NCI-H1105 (cell line): ENCODE measurements at regions not wholly inside any gene's neighbourhood (a gene's known extent, or its start where the extent isn't known, plus 50 kb on each side); places are given as distances from the start of the nearest gene placed in this dataset.

Source experiments
- DNase-seq: peaks from one replicate; lab custom pipeline; 2025; lab: John Stamatoyannopoulos, UW

DNA sequence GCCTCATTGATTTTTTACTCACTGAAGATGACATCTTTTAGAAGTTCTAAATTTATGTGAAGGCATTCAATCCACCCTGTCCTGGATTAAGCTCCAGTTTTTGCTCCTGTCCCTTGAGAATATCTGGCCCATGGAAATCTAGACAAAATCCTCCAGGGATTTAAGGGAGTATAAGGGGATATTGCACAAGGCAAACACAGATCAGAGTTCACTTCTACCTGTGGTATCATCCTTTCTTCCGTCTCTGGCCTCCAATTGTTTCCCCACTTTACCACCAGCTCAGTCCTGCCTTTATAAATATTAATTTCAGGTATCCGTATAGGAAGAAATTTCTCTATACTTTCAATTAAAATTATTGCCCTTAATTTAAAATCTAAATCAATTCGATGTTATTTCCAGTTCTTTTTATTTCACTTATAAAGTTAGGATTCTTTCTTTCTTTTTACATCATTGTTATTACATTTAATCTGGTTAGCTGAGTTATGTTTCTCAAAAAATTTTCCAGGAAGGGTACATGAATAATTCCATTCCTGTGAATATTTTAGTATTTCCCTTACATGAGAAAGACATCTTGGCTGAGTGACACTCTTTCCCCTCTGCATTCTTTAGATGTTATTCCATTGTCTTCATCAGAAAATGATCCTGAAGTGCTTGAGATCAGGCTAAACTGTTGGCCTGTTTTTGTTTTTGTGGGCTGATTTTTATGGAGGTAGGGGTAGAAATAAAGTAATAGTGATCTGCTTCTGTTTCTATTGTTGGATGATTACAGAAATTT is 194.3 kb upstream of the MAP3K1 start:
- no peak for DNase-seq

DNA sequence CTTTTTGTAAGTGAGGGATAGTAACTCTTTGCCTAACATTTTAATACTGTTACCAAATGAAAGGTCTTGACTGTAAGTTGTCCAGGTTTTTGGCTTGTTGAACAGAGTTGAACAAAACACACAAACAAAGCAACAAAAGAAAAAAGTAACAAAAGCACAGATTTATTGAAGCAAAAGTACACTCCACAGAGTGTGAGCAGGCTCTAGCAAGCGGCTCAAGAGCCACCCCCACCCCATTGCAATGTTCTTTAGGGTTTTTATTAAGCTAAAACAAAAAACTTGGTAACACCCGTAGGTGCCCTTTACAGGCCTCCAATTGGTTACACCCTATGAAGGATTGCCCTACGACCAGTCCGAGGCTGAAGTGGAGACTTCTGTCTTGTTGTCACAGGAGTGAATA is 197.4 kb upstream of the MAP3K1 start:
- DNase-seq, result no peak

DNA sequence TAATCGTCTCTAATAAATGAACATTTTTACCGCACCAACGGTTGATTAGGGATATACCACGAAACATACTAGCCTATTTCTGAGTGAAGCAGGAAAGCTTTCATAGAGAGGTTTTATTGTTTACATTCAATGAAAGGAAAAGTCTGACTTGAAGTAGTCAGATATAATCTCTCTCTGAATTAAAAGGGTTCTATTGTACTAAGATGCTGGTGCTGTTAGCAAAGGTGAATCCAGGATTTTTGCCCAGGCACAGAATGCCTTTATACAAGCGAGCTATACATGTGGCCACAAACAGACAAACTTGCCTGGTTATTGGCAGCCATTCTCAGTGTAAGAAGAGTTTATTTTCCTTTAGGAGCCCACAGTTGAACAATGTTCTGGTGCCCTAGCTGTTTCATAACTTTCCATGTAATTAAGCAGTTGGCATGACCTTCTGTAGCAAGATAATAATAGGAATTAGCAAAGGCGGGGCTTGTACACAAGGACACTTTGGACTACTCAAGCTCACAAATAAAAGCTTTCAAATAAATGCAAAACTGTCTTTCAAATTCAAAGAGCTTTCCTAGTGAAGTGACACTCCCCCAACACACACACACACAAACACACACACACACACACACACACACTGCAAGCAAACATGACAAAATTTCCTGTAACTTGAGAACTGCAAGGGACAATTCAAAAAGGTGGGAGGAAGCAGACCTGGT is 198.7 kb upstream of the MAP3K1 start:
- peak; percentile 57 for DNase-seq

DNA sequence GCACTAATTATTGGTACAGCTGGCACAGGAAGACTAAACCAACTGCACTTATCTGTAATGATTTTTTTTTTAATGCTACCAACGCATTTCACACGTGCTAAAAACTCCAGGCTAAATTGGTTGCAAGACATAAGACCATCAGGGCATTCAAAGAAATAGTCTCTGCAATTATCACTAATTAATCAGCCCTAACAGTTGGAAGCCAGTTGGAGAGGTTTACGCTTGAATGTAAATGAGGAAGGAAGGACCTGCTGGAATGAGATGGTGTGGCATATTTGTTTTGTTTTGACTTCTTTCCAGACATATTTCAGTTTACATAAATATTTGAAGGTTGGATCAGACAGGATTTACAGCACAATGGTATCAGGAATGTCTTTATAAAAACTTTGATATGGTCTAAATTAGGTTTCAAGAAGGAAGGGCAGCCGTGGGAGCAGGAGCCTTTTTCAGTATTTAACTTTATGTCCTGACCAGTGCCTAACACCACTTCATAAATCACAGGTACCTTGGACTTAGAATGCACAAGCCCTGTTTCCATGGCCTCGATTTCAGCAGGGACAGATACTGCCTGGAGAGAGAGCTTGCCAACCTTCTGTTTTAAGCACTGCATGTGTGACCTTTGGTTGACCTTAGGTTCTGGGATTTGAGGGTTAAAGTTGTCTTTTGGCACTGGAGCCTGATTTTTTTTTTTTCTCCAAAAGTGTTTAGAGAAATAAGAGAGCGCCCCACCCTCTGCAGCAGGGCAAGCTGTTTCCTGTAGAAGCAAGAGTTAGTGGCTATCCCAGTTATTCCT is 199.8 kb upstream of the MAP3K1 start:
- no peak for DNase-seq

DNA sequence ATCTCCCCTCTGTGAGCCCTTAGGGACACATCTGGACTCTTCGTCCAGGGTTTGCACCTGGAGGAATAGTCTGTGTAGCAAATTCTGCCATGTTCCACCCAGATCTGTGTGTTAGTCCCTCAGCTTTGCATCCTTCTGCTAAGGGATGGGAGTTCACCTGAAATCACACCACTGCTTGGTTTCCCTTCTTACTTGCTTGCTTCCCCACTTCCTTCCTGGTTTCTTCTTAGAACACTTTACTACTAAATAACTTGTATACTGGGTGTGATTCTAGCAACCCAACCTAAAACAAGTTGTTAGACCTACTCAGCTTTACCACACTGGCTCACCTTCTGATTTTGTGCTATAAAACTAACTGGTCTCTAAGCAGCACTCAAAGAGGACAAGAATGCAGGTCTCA is 202.6 kb upstream of the MAP3K1 start:
- no peak for DNase-seq

DNA sequence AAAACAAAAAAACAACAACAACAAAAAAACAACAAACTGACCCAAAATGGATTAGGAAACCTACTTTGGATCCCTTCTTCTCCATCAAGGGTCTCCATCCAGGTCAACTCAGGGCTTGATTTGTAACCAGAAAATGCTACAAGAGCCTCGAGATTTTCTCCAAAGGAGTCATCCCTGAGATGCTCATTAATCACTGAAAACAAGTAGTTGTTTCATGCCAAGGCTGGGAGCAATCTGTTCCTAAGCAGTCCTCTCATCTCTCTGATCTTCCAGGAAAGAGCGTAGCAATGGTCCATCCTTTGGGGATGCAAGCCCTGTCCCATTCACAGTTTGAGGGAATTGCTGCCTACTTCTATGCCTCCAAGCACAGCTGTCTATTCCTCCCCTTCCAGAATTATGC is 203.0 kb upstream of the MAP3K1 start:
- no peak for DNase-seq

DNA sequence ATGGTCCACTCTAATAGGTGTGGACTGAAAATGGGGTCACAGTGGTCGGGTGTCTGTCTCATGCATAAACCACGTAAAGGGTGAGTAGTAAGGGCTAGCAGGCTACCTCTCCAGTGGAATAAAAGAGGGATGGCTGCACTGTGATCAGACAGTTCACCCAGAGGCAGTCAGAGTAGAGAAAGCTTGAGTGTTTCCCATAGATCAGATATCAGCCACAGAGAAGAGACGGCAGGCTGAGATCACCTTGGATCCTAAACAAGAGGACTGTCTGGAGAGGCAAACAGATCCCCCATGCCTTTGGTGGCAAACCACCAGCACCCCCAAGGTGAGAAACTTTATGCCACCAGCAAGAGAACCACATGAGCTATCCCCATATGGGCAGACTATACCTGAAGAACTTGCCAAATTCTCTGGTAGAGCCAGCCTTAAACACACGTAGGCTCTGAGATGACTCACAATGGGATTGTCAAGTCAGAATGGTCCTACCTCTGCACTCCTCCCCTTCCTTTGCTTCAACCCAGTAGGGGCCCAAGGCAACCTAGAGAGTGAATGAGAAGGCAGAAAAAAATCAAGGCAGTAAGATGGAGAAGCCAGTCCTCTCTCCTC is 205.2 kb upstream of the MAP3K1 start:
- DNase-seq, result no peak

DNA sequence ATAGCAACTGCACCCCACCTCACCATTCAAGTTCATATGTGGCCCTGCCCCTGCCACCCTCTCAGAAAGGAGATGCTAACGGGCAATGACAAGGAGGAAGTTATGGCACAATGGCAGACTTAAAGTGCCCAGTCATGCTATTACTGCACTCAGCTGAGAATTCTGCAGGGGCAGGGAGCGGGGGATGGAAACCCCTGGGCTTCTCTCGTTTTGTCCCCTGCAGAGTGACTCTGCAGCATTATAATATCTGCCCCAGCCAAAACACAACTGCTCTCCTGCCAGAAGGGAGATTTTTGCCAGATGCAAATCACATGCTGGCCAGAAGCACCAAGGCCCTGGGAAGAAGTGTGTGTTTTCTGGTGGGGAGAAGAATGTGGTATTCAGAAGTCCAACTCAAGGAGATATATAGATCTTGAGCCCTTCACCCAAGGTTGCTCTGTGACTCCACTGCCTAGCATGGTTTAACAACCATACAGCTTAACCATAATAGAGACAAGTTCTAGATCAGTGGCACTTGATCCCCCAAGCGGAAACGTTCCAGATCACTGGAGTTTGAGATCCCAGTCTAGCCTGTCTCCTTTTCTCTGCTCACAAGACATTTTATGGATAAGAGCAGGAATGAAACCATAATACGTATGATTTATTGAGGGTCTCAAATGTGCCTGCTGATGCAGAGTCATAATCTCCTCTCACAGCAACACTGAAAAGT is 207.0 kb upstream of the MAP3K1 start:
- DNase-seq, result no peak

DNA sequence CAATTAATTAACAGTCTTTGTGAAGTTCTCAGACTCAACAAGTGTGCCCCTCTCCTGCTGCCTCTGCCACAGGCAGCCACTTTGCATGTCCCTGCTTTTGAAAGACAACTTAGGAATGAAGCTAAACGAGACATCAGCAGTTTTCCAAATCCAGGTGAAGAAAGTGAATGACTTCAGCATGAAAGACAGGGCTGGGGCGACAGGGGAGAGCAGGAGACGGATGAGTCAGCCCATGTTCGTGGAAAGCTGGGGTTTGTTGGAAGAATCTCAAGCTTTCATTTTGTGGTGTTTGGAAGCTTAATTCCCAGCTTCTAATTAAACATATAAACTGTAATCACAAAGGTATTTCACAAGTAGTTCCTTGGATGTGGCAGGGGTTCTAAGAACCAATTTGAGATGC is 207.8 kb upstream of the MAP3K1 start:
- DNase-seq, result no peak

DNA sequence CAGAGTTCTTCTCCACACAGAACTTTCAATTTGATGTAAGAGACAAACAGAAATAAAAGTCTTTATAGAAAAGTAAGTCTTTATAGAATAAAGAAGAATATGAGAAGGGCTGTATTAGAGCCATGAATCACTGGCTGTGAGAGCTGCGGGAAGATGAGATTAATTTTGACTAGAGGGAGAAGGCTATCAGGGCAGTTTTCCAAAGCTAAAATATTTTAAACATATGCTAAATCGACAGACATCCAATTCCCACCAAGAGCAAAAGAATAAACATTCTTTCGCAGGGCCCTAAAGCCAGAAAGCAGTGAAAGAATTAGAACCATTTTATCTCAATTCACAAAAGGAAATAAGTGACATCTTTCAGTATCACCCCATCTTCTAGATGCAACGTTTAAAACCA is 208.3 kb upstream of the MAP3K1 start:
- DNase-seq, result no peak

DNA sequence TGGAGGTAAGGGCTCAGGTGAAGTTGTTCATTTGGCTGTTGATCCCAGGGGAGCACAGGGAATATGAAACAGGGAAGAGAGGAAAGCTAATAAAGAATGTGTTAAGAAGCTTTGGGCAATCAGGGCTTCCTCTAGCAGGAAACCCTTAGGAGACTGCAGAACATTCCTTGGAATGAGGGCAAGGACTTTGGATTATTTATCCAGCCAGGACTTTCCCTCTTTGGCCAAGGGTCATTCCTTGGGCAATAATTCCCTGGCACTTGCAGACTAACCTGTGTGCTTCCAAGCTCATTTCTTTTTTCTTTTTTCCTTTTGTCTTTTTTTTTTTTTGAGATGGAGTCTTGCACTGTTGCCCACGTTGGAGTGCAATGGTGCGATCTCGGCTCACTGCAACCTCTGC is 209.2 kb upstream of the MAP3K1 start:
- no peak for DNase-seq

DNA sequence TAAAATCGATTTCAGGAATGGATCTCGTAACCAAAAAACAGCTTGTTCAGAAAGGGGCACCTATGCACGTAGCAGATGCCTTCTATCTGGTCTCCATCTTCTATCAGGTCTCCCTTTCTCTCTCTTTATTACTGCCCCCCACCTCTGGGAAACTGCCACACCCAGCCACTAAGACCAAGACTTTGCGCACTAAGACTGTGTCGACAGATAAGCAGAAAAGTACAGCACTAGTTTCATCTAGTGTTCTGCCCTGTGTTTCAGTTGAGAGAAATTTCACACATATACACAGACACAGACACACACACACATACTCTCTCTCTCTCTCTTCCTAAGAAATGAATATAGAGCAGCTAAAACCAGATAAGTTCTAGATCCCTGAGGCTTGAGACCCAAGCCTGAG is 210.1 kb upstream of the MAP3K1 start:
- no peak for DNase-seq

DNA sequence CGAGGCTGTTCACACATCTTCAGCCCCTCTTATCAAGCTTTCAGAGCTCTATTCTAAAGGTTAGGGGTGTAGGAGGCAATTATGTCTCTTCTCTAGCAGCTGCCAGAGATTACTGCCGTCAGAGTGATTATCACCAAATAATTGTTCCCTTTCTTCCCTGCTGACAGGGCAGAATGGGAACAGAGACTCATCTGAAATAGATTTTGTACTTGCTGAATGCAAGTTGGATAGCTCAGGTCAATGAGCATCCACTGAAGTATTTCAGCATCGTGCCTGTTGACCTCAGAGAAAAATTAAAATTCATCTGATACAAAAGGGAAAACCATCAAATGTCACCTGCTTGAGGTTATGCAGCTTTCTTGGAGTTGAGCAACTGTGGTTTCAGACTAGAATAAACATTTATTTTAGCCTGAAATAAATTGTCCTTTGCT is 213.7 kb upstream of the MAP3K1 start:
- peak; percentile 17 for DNase-seq

DNA sequence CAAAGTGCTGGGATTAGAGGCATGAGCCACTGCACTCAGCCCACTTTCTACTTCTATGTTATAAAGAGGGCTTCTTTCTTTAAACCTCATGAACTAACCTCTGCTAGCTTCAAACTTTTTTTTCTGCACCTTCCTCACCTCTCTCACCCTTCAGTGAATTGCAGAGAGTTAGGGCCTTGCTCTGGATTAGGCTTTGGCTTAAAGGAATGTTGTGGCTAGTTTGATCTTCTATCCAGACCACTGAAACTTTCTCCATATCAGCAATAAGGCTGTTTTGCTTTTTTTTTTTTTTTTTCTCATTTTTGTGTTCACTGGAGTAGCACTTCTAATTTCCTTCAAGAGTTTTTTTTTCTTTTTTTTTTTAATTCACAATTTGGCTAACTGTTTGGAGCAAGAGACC is 216.4 kb upstream of the MAP3K1 start:
- no peak for DNase-seq

DNA sequence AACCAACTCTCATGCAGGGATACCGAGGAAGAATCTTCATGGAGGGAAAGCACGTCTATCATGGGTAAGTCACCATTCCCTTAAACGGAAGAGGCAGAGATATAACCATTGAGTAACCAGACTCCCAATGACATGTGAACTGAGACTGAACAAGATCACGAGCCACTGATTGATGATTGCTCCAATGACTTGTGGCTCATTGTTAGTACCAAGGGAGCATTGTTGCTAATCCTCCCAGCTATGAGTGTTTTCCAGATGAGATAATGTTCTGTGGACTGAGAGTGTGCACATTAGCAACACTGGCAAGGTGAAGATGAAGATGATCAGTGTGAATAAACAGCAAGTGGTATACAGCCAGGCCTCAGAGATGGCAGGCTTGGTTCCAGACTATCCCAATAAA is 219.2 kb upstream of the MAP3K1 start:
- DNase-seq, result no peak

DNA sequence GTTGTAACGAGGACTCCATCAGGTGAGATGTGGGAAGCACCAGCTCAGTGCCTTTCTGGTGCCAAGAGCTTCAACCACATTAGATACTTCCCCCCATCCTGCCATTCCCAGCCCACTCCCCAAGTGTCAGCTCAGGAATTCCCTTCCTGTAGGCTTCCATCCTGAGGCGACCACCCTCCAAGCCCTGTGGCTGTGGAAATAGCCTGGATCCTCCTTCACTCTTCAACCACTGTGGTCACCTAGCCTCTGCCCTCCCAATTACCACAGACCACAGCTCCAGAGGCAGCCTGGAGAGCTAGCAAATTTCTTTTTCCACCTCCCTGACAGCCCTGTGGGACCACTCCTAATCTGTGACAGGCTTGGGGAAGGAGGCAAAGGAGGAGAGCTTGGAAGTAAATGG is 219.8 kb upstream of the MAP3K1 start:
- no peak for DNase-seq

DNA sequence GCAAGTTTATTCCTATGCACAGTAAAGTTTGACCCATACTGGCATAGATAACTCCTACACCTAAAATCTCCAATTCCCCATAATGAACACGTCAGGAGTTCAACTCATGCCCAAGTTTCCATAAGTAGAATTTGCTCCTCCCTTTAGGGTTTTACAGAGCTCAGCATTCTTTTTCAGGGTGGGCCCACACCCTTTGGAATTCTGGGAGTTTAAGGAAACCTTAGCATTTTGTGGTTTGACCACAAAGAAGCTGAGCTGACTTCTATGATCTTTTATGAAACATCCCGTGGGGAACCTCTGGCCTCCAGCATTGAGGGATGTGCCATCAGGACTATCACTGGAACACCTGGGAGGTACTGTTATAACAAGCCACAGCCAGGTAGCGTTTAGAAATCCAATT is 220.6 kb upstream of the MAP3K1 start:
- no peak for DNase-seq

DNA sequence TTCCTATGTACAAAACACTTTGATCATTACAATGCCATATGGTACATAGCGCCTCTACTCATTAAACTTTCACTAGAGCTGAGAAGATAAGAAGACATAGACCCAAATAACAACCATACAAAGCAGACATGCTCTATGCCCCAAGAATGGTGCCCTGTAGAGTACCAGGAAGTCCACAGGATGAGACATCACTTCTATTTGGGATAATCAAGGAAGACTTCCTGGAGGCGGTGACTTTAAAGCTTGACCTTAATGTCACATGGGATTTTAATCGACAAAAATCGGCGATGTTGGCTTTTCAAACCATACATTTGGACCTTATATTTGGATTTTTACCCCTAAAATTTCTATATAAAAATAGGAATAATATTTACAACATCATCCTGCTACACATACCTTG is 224.3 kb upstream of the MAP3K1 start:
- DNase-seq, result no peak

DNA sequence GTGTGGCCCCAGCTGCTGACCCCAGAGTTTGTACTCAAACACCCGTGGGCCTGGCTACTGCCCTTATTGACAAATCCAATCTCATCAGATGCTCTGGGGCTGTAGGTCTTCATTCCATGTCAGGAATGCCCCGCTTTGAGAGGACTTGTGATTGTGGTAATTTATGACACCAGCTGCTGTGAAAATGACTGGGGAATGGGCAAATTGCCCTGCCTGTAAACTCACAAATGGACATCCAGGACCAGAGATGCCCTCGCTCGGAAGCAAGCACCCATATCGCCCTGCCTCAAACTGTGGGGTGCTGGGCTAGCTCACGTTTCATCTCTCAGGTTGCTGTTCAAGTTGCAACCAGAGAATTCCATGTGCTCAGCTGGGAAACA is 225.9 kb upstream of the MAP3K1 start:
- no peak for DNase-seq

DNA sequence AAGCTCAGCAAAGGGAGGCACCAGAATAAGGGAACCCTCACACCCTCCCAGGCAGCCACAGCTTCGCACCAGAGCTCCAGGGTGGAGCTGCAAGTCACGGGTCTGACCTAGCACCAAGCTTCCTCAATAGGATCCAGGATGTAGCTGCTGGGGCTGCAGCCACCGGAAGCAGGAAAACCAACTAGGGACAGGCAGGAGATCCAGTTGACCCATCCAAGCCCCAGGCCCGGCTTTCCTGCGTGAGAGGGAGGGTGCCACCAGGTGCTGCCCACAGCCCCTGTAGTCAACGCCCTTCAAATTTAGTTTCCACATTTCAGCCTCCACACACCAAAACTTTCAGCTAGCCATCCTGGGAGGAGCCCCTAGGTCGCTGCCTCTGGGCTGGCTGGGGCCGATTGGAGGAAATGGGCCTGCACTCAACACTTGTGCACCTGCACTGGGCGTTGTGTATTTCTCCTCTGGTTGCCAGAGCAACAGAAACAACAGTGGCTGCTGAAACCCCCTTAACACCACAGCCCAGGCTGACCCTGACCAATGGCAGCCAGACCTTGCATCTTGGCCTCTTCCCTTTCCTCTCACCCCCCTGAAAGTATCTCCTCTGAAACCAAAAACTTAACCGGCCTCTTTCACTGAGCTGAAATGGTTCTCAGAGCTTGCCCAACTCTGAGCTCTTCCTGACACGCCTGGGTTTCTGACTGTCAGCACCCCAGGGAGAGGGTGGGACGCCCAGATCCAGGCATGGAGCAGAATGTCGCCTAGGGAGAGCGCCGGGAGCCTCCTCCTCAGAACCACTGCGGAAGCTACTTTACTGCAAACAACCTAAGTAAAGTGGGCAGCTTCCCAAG is 226.5 kb upstream of the MAP3K1 start:
- no peak for DNase-seq

DNA sequence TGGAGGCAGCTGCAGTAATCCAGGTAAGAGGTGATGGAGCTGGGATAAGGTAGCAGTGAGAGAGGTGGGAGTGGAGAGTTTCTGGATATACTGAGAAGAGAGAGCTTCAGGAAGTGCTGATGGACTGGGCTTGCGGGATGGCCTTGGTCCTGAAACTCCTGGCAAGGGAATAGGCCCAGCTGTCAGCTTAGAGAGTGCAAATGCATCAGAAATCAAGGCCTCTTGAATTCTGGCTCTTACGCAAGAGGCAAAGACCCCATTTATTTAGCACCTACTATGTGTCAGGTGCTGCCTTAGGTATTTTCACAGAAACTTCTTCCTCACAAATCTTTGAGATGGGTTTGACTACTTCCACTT is 227.2 kb upstream of the MAP3K1 start:
- no peak for DNase-seq
